ENCODE measurements at regions not wholly inside any gene's neighbourhood (a gene's known extent, or its start where the extent isn't known, plus 50 kb on each side); places are given as distances from the start of the nearest gene placed in this dataset.

DNA sequence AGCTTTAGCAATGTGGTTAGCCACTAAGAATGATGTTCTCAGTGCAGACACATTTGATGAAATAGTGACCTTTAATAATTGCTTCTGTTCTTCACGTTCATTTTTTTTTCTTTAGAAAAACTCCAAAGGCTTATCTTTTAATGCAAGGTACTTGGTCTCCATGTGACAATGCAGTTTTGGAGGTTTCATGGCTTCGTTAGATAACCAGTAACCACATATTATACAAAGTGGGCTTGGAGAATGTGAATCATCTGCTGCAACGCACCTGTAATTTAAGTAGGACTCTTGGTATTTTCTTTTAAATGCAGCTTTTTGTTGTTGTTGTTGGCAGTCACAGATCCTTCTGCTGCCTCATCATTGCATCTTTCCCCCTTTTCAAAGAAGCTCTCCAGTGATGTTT is 1606.3 kb downstream of the SUCLG1 start:
- TF ChIP-seq CTCF (IDR thresholded peaks at IDR 0.05) (no peak), POLR2A (IDR thresholded peaks at IDR 0.05) (no peak)

Data from testis (tissue), 2 donors.